ENCODE measurements at regions not wholly inside any gene's neighbourhood (a gene's known extent, or its start where the extent isn't known, plus 50 kb on each side); places are given as distances from the start of the nearest gene placed in this dataset.

DNA sequence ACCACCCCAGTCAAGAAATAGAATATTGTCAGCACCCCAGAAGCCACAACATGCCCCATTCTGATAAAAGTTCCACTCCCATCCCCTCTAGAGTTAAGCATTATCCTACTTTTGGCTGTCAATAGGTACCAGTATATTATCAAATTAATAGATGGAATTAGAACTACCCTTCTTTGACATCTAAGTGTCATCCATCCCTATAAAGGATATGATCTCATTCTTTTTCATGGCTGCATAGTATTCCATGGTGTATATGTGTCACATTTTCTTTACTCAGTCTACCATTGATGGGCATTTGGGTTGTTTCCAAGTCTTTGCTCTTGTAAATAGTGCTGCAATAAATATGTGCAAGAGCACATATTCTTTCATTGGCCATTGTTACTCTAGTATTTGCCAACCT is 246.2 kb downstream of the SEC23A start:
- DNase-seq: no peak
- in situ Hi-C loops (cut with MboI; ENCODE audit: low pct_unique_long_range_greater_than_20kb, low sequenced_read_pairs): no loop called here

DNA sequence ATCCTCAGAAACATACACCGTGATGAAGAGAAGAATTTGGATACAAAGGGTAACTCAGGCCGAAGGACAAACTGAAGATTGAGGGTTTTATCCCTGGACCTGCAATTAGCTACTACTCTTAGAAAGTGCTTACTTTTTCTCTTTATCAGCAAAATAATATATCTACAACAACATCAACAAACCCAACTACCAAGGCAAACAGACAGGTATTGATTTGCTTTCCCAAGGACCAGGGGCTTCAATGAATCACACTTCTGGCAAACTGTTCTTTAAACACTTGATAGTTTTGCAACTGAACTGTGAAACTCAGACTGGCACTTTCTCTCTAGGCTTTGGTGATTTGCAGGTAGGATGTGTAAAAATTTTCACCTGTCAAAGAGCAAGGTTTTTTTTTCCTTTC is 247.5 kb downstream of the SEC23A start:
- in situ Hi-C loops (cut with MboI; ENCODE audit: low pct_unique_long_range_greater_than_20kb, low sequenced_read_pairs): no loop called here
- DNase-seq: no peak

DNA sequence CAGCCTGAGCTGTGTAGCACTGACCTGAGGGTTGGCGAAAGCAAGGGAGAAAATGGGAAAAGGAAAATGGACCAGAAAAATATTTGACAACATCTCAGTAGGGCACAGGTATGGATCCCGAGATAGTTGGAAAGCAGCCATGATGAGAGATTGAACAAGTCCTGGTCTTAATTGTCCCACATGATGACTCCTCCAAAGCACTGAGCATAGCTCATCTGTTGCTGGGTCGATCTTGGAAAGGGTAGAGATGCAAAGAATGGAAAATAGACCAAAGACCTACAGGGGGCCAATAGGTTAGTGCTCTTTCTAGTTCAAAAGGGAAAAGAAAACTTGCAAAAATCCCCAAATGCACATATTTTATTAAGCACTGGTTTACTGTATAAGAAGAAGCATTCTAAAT is 251.9 kb downstream of the SEC23A start:
- in situ Hi-C loops (cut with MboI; ENCODE audit: low pct_unique_long_range_greater_than_20kb, low sequenced_read_pairs): no loop called here
- DNase-seq: no peak

DNA sequence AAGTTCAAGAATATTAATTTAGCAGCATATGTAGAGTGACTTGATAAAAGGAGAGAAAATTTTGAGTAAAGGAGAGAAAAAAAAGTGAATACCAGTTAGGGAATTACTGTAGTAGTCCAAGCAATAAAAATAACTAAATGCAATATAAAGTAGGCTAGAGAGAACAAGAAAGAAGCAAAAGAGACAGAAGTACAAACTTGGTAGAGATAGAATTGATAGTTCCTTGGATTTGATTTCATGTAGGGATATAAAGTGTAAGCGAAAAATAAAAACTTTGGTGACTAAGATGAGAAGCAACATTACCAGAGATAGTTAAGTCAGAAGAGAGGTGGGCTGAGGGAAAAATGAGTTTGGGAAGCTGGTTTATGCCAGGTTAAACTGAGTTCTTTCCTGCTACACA is 252.4 kb downstream of the SEC23A start:
- DNase-seq: no peak
- in situ Hi-C loops (cut with MboI; ENCODE audit: low pct_unique_long_range_greater_than_20kb, low sequenced_read_pairs): no loop called here

DNA sequence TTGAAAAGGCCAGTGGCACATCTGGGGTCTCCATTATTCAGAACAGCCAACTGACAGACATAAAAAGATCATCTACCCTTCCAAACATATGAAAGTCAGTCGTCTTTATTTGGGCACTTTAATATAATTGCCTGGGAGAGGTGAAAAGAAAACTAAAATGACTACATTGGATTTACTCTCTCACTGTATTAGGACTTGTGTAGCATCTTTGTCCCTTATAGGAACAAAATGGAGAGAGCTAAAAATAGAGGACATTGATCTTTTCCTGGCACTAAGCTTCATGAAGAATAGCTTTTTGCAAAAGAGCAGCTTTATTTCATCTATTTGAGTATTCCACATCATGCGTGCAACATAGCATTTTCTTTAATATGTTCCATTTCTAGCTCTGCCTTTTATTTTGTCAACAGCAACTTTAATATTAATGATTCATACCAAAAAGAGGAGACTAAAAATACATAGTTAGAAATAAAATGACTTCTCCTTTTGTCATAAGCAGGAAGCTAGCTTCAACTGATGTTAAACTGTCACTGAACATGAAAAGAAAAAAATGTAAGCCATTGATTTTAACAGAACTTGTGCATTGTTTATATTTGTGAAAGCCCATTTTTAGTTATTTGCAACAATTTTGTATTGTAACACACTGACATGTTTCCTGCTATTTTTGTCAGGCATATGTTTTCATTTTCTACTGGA is 254.6 kb downstream of the SEC23A start:
- in situ Hi-C loops (cut with MboI; ENCODE audit: low pct_unique_long_range_greater_than_20kb, low sequenced_read_pairs): no loop called here
- DNase-seq: no peak

DNA sequence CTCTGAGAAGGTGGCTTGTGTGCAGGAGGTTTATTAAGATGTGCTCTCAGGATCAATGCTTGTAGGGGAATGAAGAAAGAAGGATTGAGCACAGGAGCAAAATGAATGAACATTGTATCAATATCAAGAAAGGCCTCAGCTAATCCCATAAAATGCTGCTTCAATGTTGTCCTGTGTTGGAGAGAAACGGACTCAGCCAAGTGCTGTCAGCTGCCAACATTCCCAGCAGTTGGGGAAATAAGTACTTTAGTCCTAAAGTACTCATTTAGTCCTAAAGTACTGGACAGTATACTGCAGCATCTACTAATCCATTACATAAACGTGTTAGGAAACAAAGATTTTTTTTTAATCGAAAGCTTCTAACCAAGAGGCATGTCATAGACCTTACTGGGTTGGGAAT is 255.9 kb downstream of the SEC23A start:
- in situ Hi-C loops (cut with MboI; ENCODE audit: low pct_unique_long_range_greater_than_20kb, low sequenced_read_pairs): no loop called here
- no peak for DNase-seq

DNA sequence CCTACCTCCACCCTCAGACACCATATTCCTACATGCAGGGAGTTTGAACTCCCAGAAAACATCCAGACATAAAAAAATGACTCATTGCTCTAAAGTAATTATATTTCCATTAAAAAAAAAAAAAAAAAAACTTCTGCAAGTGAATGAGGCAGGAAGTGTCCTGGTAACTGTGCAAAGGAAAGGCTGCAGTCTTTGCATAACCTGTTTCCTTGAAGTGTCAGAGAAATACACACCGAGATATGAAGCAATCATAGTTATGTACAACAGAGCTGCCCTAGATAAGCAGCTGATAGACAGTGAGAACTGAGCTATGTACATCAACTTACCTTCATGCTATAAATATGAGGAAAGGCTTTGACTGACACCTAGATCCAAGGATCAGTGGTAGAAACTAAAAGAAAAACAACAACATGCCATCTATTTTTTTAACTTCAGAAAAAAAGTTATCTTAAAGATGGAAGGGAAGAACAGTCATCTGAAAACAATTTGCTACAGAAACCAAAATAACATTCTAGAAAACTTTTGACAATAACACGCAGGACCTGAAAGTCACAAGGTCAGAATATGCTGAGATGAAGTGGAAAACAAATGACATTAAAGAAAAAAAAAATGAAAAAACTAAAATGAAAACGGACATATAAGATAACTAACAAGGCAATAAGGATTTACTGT is 263.2 kb downstream of the SEC23A start:
- in situ Hi-C loops (cut with MboI; ENCODE audit: low pct_unique_long_range_greater_than_20kb, low sequenced_read_pairs): no loop called here
- DNase-seq: no peak

DNA sequence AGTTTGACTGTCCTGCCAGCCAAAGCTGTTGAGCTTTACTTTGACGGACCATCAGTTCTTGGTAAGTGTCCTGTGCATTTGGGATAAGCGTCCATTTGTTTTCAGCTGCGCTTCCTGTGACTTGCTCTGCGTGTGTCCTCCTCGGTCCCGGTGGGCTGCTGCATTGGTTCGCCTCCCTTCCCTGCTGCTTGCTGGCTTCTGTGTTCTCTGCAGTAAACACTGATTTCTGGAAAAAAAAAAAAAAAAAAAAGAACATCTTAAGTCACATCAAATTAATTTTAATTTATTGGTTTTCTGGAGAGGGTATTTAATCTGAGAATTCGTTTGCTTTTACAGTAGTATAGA is 264.1 kb downstream of the SEC23A start:
- DNase-seq: no peak
- in situ Hi-C loops (cut with MboI; ENCODE audit: low pct_unique_long_range_greater_than_20kb, low sequenced_read_pairs): no loop called here

DNA sequence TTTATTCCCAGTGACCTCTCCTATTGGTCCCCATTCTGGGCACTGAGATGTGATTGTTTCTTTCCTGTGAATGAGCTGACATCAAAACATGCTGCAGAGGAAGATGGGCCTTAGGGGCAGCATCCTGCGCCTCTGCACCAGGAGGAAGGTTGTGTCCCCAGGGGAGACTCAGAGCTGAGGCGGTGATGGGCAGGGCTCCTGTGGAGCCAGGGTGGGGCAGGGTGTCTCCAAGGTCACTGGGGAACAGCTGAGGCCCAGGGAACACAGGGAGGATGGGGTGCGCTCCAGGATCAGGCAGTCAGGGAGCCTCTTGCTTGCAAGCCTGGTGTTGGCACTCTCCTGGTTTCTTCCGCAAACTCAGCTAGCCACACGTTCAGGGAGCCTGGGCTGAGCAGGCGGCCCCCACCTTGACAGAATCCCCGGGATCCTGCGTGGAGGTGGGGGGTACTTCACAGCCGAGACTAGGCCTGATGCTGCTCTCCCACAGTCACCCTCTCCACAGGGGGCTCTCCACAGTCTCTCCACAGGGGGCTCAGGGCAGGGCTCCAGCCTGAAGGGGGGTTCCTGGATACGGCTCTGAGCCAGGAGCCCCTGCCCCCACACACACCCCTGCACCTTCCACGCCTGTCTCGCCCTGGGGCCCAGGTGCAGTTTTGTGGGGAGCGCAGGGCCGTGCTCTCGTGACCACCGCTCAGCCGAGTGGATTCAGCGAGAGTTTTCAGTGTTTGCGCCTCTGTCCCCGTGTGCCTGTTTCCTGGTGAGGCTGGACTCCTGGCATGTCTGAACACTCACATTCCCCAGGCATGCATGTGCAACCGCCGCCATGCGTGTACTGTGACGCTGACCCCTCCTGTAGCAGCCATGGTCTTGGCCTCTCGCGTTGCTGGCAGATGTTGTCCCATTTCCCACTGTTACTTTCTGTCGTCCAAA is 264.7 kb downstream of the SEC23A start:
- in situ Hi-C loops (cut with MboI; ENCODE audit: low pct_unique_long_range_greater_than_20kb, low sequenced_read_pairs): no loop called here
- DNase-seq: no peak

DNA sequence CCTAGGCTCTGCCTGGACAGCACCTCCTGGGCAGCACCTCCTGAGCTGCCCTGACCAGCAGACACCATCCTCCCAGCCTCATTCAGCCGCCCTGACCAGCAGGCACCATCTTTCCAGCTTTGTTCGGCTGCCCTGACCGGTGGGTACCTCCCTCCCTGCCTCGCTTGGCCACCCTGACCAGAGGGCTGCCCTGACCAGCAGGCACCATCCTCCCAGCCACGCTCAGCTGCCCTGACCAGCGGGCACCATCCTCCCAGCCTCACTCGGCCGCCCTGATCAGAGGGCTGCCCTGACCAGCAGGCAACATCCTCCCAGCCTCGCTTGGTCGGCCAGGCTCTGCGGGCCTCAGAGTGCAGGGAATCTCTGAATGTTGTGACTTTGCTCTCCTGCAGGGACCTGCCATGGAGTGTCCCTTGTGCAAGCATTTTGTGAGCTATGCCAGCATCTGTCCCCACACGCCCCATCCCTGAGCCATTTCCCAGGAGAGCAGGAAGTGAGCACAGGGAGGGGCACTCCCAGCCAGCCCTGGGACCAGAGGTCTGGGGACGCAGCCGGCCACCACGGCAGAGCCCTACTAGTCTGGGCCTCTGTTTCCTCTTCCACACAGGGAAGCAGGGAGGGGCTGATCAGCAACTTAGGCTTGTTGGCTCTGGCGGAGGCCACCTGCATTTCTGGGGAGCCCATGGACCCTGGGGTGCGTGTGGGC is 265.5 kb downstream of the SEC23A start:
- DNase-seq: no peak
- in situ Hi-C loops (cut with MboI; ENCODE audit: low pct_unique_long_range_greater_than_20kb, low sequenced_read_pairs): no loop called here

DNA sequence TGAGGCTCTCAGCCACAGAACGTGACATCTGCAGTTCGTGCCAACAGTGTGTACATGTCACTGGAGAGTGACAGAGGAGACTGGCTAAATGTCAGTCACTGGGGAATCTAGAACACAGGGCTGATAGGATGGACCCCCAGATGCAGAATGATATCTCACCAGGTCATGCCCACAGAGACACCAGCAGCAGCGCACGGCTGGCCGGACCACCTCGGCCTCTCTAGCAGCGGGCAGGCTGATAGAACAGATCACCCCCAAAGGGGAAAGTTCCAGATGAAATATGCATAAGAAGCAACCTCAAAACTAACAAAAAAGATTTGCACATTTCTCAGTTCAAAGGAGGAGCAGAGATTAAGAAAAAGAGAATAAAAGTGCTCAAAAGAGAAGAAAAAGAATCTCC is 266.5 kb downstream of the SEC23A start:
- in situ Hi-C loops (cut with MboI; ENCODE audit: low pct_unique_long_range_greater_than_20kb, low sequenced_read_pairs): no loop called here
- DNase-seq: no peak

DNA sequence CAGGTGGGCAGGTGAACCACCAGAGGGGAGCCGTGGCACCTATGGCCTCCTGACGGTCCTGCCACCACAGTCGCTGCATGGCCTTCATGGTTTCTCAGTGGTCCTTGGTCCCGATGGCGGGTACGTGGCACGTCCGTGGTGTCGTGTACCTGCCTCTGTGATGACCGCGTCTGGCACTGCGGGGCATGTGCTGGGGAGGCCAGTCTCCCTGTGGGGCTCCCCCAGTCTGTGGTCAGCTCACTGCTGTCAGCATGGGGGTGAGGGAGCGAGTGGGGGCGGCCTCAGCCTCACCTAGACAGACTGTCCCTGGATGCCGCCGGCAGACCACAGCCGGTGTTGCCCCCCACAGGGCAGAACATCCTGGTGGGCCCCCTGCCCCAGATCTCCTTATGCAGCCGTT is 267.2 kb downstream of the SEC23A start:
- no peak for DNase-seq
- in situ Hi-C loops (cut with MboI; ENCODE audit: low pct_unique_long_range_greater_than_20kb, low sequenced_read_pairs): no loop called here

DNA sequence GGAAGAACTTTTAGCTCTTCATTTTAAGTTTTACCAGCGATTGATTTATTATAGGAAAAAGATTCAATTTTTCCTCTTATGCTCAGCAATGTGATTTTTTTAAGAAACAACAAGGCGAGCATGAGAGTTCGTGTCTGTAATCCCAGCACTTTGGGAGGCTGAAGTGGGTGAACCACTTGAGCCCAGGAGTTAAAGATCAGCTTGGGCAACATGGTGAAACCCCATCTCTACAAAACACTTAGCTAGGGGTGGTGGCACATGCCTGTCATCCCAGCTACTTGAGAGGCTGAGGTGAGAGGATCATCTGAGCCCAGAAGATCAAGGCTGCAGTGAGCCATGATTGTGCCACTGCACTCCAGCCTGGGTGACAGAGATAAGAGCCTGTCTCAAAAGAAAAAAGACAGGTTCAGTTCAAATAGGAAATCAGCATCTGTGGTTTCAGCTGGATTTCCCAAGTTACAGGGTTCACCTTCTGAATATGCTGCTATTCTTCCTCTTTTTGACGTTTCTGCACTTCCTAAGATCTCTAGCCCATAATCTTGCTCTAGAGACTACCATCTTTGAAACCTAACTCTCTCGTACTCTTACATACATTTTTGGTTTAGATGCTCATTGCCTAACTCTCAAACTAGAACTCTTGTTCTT is 274.7 kb downstream of the SEC23A start:
- peak; percentile 39 for DNase-seq
- in situ Hi-C loops (cut with MboI; ENCODE audit: low pct_unique_long_range_greater_than_20kb, low sequenced_read_pairs): no loop called here

DNA sequence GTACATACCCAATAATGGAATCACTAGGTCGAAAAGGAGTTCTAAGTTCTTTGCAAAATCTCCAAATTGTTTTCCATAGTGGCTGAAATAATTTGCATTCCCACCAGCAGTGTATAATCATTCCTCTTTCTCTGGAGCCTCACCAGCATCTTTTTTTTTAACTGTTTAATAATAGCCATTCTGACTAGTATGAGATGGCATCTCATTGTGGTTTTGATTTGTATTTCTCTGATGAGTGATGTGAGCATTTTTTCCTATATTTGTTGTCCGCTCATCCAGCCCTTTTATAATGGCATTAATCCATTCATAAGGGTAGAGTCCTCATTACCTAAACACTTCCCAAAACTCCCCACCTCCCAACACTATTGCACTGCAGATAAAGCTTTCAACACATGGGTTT is 278.3 kb downstream of the SEC23A start:
- in situ Hi-C loops (cut with MboI; ENCODE audit: low pct_unique_long_range_greater_than_20kb, low sequenced_read_pairs): no loop called here

DNA sequence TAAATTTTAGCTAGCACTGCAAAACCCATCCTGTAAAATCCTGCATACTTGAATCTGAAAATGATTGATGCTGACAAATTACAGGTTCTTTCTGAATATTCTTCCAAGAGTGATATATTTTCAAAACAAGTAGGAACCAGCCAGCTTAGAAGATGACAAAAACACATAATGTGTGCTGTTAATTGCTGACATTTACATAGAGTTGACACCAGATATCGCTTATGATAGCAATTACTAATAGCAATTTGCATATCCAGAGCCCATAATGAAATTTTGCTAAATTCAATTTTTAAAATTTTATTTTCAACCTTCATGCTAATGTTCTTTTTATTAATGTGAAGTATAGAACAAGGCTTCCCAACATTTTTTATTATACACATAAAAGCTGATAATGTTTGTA is 284.5 kb downstream of the SEC23A start:
- no peak for DNase-seq

More for the DNA sequence above, 278.3 kb downstream of the SEC23A start:
- DNase-seq: no peak

DNA sequence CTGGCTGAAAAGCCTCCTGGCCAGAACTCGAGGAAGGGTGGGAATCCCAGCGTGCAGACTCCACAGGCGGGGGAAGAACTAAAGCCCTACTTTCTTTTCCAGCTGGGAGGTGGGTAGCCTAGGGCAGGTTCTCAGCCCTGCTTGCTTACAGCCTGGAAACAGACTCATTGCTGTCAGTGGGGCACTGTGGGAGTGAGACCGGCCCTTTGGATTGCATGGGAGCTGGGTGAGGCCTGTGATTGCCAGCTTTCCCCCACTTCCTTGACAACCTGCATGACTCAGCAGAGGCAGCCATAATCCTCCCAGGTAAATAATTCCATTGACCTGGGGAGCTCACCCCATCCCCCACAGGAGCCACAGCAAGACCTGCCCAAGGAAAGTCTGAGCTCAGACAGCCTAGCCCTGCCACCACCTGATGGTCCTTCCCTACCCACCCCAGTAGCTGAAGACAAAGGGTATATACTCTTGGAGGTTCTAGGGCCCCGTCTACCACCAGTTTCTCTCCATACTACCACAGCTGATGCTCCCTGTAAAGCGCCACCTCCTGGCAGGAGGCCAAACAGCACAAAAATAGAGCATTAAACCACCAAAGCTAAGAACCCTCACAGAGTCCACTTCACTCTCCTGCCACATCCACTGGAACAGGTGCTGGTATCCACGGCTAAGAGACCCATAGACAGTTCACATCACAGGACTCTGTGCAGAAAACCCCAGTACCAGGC is 294.1 kb downstream of the SEC23A start:
- DNase-seq: peak; percentile 3
- in situ Hi-C loops (cut with MboI; ENCODE audit: low pct_unique_long_range_greater_than_20kb, low sequenced_read_pairs): no loop called here

More for the DNA sequence above, 284.5 kb downstream of the SEC23A start:
- in situ Hi-C loops (cut with MboI; ENCODE audit: low pct_unique_long_range_greater_than_20kb, low sequenced_read_pairs): no loop called here

DNA sequence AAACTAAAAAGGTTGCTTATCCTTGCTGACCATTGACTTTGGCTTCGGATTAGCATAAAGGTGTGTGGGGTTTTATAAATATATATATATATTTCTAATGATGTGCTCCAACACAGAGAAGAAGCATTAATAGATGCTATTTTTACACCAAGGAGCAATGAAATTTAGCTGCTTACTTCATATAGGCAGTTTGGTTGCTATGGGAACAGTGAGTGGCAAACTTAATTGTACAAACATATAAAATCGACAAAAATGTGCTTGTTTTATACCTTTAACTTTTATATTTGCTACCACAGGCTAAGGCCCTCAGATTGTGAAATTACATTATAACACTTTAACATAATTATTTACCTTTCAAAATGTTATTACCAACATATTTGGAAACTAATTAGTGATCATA is 303.4 kb downstream of the SEC23A start:
- in situ Hi-C loops (cut with MboI; ENCODE audit: low pct_unique_long_range_greater_than_20kb, low sequenced_read_pairs): no loop called here
- DNase-seq: no peak

DNA sequence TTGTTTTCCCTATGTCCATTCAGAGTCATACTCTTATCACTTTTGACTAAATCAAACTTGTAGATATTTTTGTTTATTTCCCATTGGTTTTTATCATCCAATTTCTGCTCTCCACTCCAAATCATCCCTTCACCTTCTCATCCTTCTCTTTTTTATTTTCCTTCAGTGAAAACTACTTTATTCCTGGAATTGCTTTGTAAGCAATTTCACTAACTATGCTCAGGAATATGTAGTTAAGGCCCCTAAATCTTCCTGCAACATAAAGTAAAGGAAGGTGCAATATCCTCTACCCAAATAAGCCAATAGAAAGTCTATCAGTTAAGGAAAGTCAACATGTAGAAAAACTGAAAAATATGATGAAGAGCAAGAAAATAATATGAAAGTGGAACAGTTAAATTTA is 308.4 kb downstream of the SEC23A start:
- in situ Hi-C loops (cut with MboI; ENCODE audit: low pct_unique_long_range_greater_than_20kb, low sequenced_read_pairs): no loop called here
- no peak for DNase-seq

DNA sequence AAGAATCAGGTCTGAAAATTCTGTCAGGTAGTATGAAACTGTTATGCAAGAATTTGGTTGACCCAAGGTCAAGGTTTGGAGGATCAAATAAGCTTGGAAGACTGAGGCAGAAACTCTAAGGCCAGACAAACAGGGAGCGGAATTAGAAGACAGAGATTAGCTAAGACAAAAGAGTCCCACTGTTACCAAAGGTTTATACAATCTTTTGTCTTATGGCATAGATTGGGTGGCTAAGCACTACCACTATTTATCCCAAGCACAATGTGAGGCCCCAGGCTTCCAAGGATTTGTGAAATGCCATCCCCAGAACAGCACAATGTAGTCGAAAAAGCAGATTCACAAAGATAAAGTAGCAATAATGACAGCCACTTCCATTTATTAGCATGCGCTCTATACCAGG is 311.2 kb downstream of the SEC23A start:
- no peak for DNase-seq
- in situ Hi-C loops (cut with MboI; ENCODE audit: low pct_unique_long_range_greater_than_20kb, low sequenced_read_pairs): no loop called here

Data from KBM-7 (cell line).